HG02623 (cell line): ENCODE measurements at regions not wholly inside any gene's neighbourhood (a gene's known extent, or its start where the extent isn't known, plus 50 kb on each side); places are given as distances from the start of the nearest gene placed in this dataset.

ENCODE experiments used
- ATAC-seq: cut with Tn5 transposase; IDR thresholded peaks from one replicate; pipeline ENCODE4 v1.9.1; 2021; ENCODE audit warnings: moderate library complexity; ENCODE audit not compliant: unreplicated experiment

GRCh38 chr4:19728773-19729172, 522.9 kb upstream of the SLIT2 start:
- no peak for ATAC-seq

- ATAC-seq = no peak
Measured at GRCh38 chr4:19727141-19727540, 524.6 kb upstream of the SLIT2 start.

GRCh38 chr4:19725130-19725529, 526.6 kb upstream of the SLIT2 start:
- ATAC-seq = no peak

DNA sequence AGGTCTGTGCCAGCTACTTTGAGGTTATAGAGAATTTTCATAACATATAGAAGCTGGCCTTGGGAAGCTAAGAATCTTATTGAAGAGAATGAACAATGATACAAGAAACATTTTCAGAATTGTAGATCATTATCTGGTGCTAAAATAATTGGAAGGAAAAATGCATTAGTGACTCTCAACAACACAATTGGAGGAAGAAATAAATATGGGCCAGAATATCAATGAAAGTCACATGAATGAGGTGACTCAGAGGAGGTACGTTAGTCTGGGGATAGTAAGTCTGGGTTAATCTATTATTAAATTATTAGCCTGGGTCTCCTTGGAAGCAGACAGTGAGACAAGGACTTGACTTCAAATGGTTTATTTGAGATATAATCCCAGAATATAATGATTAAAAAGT, 529.3 kb upstream of the SLIT2 start:
- no peak for ATAC-seq

- no peak for ATAC-seq
Measured at GRCh38 chr4:19721587-19721986, 530.1 kb upstream of the SLIT2 start.

GRCh38 chr4:19720610-19721009, 531.1 kb upstream of the SLIT2 start:
- no peak for ATAC-seq

DNA sequence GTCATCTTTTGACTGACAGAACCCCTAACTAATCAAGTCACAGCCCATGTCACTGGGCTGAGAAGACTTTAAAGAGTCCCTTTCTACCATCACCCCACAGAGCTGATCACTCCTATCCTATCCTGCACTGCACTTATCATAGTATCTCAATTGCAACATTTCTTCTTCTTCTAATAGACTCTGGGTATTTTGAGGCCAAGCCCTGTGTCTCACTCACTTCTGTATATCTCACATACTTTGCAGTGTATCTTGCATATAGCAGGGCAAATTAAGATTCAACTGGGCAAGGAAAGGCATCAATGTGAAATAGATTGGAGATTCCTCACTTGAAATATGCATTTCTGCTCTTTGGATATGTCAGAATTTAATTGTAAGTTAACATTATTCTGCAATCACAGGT, 531.5 kb upstream of the SLIT2 start:
- no peak for ATAC-seq

DNA sequence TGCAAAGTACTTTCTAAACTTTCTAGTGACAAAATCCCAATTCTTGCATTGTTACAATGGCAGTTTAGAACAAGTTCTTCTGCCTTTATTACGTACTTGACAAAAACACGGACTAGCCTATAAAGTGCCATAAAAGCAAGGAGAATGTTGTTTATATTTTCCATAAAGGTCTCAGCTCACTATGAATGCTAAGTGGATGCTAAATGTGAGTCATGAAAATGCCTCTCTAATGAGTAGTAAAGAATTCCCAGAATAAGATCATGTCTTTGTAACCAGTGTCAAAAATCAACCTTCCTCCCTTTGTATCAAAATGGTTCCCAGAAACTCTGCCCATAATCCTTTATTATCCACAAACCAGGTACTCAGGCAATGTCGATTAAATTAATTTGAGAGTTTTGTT, 539.8 kb upstream of the SLIT2 start:
- ATAC-seq = no peak

- ATAC-seq = no peak
Measured at GRCh38 chr4:19707876-19708275, 543.8 kb upstream of the SLIT2 start.

DNA sequence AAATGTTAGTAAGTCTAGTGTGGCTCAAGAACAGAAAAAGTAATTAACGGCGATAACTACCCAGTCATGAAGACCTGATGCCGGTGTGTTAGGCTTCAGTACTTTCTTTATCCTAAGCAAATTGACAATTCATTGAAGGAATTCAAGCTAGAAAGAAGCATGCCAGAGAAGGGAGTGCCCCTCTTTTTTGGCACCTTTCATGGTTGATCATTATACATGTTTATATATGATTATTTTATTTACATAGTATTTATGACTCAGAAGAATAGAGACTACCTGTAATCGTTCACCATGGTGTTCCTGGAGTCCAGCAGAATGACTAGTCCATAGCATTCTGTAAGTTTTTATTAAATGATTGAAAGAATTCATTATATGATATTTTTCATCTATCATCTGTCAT, 548.3 kb upstream of the SLIT2 start:
- ATAC-seq = no peak

GRCh38 chr4:19700992-19701391, 550.7 kb upstream of the SLIT2 start:
- no peak for ATAC-seq

GRCh38 chr4:19698961-19699360, 552.7 kb upstream of the SLIT2 start:
- no peak for ATAC-seq

DNA sequence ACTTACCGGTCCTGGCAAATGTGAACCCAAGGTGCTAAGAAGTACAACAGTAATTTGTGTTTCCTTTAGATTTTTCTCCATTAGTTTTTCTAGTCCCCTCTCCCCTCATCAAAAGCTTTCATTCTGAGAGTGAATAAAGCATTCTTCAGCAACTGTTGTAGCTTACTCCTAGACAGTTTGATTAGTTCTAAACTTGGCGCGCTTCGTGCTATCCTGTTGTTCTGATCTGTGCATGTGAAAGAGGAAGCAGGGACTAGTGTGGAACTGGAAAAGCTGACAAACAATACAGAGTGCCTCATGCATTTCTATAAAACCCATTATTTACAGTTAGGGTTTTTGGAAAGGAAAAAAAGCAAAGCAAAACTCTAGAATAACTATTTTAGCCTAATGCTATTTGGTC, 556.9 kb upstream of the SLIT2 start:
- no peak for ATAC-seq

- ATAC-seq = no peak
Measured at GRCh38 chr4:19693936-19694570, 557.7 kb upstream of the SLIT2 start.

DNA sequence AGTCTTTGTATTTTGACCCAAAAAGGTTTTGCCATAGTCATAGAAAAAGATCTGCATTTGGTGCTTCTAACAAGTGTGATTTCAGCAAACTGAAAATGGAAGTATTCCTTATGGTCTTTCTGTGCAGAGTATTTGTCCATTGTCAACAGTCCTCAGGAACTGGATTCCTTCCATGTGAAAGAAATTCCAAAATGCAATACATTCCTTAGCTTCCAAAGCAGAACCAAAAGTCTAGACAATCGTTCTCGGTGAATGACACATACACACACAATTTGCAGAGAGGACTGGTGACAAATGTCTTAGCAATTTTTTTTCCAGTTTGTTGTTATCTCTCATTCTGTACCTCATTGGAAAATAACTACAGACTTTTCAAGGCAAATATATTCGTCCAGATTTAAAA, 562.2 kb upstream of the SLIT2 start:
- no peak for ATAC-seq

GRCh38 chr4:19686456-19686855, 565.2 kb upstream of the SLIT2 start:
- ATAC-seq = no peak

DNA sequence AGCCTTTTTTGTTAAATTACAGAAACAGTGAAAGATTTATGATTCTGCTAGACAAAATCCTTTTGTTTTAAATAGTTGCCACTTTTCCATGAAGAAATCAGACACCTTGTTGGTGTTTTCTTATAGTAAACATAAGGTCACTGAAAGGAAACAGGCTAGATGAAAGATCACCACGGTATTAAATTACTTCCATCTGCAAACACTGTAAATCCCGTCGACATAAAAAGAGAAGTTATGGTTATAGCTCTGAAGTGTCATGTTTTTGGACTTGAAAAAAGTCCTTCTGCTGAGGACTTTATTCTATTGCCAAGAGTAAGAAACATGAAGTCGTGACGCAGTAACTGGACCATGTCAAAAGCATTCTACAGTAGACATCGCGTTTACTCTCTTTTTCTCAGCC, 567.6 kb upstream of the SLIT2 start:
- ATAC-seq = no peak

- no peak for ATAC-seq
Measured at GRCh38 chr4:19683426-19683825, 568.3 kb upstream of the SLIT2 start.

DNA sequence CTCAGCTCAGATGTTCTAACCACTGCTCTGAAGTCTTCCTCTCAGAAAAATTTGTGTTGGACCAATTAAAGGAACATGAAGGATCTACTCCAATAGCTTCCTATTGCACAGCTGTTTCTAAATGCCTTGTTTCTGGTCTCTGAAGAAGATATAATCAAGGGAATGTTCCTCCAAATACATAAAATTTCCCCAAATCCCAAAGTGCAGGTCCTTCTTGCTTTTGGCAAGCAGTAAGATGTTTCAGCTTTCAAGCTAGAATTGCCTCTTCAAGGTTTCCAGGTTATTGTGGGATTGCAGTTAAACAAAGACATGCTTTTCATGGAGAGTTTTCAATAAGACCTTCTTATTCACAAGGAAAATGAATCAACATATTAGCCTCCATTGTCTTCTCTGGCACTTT, 574.5 kb upstream of the SLIT2 start:
- ATAC-seq = no peak

DNA sequence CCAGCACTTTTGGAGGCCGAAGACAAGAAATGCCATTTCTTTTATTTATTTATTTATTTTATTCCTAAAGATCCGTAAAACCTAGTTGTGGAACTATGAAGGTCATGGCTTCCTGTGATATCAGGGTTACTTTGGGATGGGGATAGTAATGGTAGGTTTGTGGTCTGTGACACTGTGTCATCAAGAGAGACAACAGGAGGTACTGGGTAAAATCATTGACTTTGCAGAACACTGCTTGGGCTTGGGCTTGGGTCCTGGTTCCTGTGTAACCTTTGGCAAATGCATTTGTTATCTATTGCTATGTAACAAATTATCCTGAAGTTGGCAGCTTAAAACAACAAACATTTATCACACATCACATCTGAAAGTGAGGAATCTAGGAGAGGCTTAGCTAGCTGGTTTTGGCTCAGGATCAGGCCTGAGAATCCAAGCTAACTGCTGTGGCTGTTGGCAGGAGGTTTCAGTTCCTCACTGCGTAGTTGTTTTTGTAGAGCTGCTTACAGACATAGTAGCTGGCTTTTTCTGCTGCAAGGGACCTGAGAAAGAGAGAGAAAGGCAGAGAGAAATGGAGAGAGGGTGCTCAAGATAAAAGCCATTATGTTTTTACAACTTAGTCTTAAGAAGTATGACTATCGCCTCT, 576.4 kb upstream of the SLIT2 start:
- ATAC-seq = no peak

DNA sequence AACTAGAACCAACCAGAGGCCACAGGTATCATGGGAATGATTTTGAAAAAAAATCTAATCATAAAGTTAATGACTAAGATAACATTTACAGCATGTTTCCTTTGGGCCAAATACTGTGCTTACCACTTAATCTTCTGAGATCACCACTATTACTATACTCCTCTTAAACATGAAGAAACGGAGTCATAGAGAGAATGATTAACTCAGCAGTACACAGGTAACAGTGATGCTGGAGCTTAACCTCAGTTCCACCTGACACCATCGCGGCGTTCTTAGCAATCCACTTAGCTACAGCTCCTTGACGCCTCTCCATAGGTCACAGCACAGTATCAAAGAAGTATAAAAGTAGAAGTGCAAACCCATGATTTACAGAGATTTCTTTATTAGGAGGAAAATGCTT, 592.6 kb upstream of the SLIT2 start:
- ATAC-seq = no peak

GRCh38 chr4:19657856-19658255, 593.8 kb upstream of the SLIT2 start:
- ATAC-seq = no peak

DNA sequence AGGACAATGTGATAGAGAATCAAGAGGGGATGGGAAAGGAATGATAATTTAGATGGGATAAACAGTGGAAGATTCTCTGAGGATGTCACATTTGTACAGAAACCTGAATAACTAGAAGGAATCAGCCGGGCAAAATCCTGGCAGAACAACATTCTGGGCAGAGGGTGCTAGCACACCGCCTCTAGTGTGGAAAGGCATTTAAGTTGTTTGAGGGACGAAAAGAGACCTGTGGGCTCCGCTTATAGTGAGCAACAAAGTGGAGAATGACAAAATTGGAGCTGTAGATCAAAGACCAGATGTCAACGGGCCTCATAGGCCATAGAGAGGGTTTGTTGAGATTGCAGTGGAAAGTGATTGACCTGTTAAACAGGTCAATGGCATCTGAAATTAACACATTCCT, 596.0 kb upstream of the SLIT2 start:
- no peak for ATAC-seq
